ENCODE measurements at regions not wholly inside any gene's neighbourhood (a gene's known extent, or its start where the extent isn't known, plus 50 kb on each side); places are given as distances from the start of the nearest gene placed in this dataset.
"Not testable (repeated sequence)": the region's sequence is repeated elsewhere in the genome, so short reads cannot be mapped to it uniquely, and the experiment has no call there.

DNA sequence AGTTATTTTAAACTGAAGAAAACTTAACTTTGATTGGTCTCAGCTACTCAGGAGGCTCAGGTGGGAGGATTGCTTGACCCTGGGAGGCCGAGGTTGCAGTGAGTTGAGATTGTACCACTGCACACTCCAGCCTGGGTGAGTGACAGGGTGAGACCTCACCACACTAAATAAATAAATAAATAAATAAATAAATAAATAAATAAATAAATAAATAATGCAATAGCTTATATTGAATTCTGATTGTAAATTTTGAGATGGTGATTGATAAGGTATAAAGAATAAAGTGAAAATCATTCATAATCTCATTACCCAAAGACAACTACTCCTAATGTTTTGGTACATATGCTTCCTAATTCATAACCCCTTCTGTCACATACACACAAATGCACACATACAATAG, 58.1 kb downstream of the TUBA3C start:
- no peaks in the 10 kb centered on the region for H3K4me1 Mint-ChIP-seq (ENCODE audit: insufficient read depth, unreplicated experiment)
- H3K36me3 Mint-ChIP-seq (ENCODE audit: insufficient read depth, unreplicated experiment) = no peaks in the 10 kb centered on the region
- ChIA-PET CTCF (interaction anchor here (0.6 to 1.0 kb wide), 2 partner anchors 10 to 158 kb away, joined by 4 to 6 read pairs; no protein-coding TSS in a partner anchor), POLR2A (interaction anchor here (0.7 kb wide), 1 partner anchor 25 kb away, joined by 3 read pairs; no protein-coding TSS in a partner anchor)
- DNase-seq (ENCODE audit: unreplicated experiment) = no peak
- TF ChIP-seq, protein P1, sequence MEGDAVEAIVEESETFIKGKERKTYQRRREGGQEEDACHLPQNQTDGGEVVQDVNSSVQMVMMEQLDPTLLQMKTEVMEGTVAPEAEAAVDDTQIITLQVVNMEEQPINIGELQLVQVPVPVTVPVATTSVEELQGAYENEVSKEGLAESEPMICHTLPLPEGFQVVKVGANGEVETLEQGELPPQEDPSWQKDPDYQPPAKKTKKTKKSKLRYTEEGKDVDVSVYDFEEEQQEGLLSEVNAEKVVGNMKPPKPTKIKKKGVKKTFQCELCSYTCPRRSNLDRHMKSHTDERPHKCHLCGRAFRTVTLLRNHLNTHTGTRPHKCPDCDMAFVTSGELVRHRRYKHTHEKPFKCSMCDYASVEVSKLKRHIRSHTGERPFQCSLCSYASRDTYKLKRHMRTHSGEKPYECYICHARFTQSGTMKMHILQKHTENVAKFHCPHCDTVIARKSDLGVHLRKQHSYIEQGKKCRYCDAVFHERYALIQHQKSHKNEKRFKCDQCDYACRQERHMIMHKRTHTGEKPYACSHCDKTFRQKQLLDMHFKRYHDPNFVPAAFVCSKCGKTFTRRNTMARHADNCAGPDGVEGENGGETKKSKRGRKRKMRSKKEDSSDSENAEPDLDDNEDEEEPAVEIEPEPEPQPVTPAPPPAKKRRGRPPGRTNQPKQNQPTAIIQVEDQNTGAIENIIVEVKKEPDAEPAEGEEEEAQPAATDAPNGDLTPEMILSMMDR (IDR thresholded peaks at IDR 0.05; ENCODE audit: unreplicated experiment) = no peak
- no TSS peak for BruUV-seq (replicated peaks)
- intact Hi-C loops (cut with micrococcal nuclease) = no loop called here
- no peak overlapping the region for H3K27ac Mint-ChIP-seq (ENCODE audit: low read depth, unreplicated experiment)
- H3K4me3 Mint-ChIP-seq (ENCODE audit: unreplicated experiment) = no peak overlapping the region
- peaks cover 31% of the 10 kb centered on the region for H3K9me3 Mint-ChIP-seq (ENCODE audit: unreplicated experiment)
- H3K27me3 Mint-ChIP-seq (ENCODE audit: insufficient read depth, unreplicated experiment) = peaks cover 52% of the 10 kb centered on the region

DNA sequence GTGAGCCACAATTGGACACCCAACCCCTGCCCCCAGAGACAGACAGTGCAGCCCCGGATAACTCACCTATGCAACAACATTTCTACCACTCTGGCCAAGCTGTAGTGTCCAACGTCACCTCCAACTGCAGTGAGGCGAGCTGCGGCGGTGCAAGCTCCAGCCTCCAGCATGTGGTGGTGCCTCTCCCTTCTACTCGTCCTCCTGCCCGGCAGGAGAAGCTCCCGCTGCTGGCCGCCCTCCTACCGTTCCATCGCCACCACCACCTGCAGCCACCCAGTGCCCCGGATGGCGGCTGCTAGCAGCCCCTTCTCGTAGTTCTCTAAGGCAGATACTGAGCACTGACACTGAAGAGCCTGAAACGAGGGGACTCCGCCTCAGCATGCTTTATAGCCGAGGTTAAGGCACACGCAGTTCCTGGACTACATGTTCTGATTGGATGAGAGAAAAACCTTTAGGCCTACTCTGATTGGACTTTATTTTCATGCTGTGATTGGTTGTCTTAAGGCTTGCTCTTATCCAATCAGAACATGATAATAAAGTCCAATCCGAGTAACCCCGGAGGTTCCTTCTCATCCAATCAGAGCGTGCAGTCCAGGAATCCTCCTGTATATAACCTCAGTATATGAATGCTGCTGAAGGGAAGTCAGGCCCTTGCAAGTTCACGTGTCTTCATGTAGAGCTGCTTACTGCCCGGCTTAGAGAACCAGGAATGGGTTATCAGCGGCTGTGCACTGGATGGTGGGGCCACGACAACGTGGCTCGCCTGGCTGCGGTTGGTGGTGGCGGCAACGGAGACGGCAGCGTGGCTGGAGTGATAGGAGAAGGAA, 63.5 kb downstream of the TUBA3C start:
- BruUV-seq (replicated peaks) = no TSS peak
- Mint-ChIP-seq H3K27ac (ENCODE audit: low read depth, unreplicated experiment) (no peak overlapping the region), H3K36me3 (ENCODE audit: insufficient read depth, unreplicated experiment) (no peaks in the 10 kb centered on the region), H3K9me3 (ENCODE audit: unreplicated experiment) (peaks cover 26% of the 10 kb centered on the region), H3K4me3 (ENCODE audit: unreplicated experiment) (no peak overlapping the region), H3K27me3 (ENCODE audit: insufficient read depth, unreplicated experiment) (peaks cover 47% of the 10 kb centered on the region), H3K4me1 (ENCODE audit: insufficient read depth, unreplicated experiment) (no peaks in the 10 kb centered on the region)
- DNase-seq (ENCODE audit: unreplicated experiment) = no peak
- TF ChIP-seq, protein P1 (IDR thresholded peaks at IDR 0.05; ENCODE audit: unreplicated experiment) = no peak
- ChIA-PET POLR2A (no interaction called here), CTCF (no interaction called here)
- intact Hi-C loops (cut with micrococcal nuclease) = no loop called here

DNA sequence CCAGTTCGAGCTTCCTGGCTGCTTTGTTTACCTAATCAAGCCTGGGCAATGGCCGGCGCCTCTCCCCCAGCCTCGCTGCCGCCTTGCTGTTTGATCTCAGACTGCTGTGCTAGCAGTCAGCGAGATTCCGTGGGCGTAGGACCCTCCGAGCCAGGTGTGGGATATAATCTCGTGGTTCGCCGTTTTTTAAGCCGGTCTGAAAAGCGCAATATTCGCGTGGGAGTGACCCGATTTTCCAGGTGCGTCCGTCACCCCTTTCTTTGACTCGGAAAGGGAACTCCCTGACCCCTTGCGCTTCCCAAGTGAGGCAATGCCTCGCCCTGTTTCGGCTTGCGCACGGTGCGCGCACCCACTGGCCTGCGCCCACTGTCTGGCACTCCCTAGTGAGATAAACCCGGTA, 72.4 kb downstream of the TUBA3C start:
- intact Hi-C loops (cut with micrococcal nuclease); POLR2A ChIA-PET; H3K27me3 Mint-ChIP-seq (ENCODE audit: insufficient read depth, unreplicated experiment); H3K4me3 Mint-ChIP-seq (ENCODE audit: unreplicated experiment); H3K4me1 Mint-ChIP-seq (ENCODE audit: insufficient read depth, unreplicated experiment); H3K27ac Mint-ChIP-seq (ENCODE audit: low read depth, unreplicated experiment); BruUV-seq (replicated peaks); H3K9me3 Mint-ChIP-seq (ENCODE audit: unreplicated experiment); CTCF ChIA-PET; H3K36me3 Mint-ChIP-seq (ENCODE audit: insufficient read depth, unreplicated experiment); DNase-seq (ENCODE audit: unreplicated experiment): not testable (repeated sequence)

DNA sequence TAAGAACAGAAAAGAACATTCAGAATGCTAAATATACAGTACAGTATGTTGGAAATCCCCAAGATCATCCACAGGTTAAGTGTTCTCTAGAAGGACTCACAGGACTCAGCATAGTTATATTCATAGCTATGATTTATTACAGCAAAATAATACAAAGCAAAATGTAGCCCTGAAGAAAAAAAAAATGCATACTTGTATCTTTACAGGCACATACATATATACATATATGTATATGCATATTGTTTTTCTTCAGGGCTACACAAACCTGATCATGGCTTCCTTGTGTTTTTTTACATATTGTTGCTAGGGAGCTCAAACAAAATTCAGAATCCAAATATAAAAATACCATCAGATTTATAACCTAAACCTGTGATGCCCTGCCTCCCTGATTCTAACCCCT, 78.5 kb downstream of the TUBA3C start:
- Mint-ChIP-seq H3K4me1 (ENCODE audit: insufficient read depth, unreplicated experiment) (no peaks in the 10 kb centered on the region), H3K27ac (ENCODE audit: low read depth, unreplicated experiment) (no peak overlapping the region), H3K36me3 (ENCODE audit: insufficient read depth, unreplicated experiment) (no peaks in the 10 kb centered on the region), H3K27me3 (ENCODE audit: insufficient read depth, unreplicated experiment) (no peaks in the 10 kb centered on the region), H3K4me3 (ENCODE audit: unreplicated experiment) (no peak overlapping the region), H3K9me3 (ENCODE audit: unreplicated experiment) (peaks cover 17% of the 10 kb centered on the region)
- DNase-seq (ENCODE audit: unreplicated experiment) = no peak
- intact Hi-C loops (cut with micrococcal nuclease) = no loop called here
- CTCF ChIA-PET = interaction anchor here (0.5 kb wide), 1 partner anchor 10 kb away, joined by 3 read pairs; no protein-coding TSS in a partner anchor
- no TSS peak for BruUV-seq (replicated peaks)
- POLR2A ChIA-PET = no interaction called here
- TF ChIP-seq, protein P1 (IDR thresholded peaks at IDR 0.05; ENCODE audit: unreplicated experiment) = no peak

All from MCF 10A (cell line).